Keratinocyte (primary cell): ENCODE measurements at regions not wholly inside any gene's neighbourhood (a gene's known extent, or its start where the extent isn't known, plus 50 kb on each side); places are given as distances from the start of the nearest gene placed in this dataset.

Experiments
- CTCF ChIP-seq, 3 experiments: IDR thresholded peaks in 1 of 3; conservative IDR thresholded peaks in 1 of 3; optimal IDR thresholded peaks in 1 of 3; 2 replicates in 2 of 3; 3 replicates in 1 of 3; pipeline versions ENCODE3 to v1.5.1; 2011; ENCODE audit warnings: low read length in 3 of 3, mild to moderate bottlenecking in 3 of 3, moderate library complexity in 2 of 3, control low read depth in 1 of 3, inconsistent platforms in 1 of 3; ENCODE audit not compliant: insufficient read depth in 2 of 3; ENCODE audit errors: extremely low read depth in 1 of 3
- EZH2 ChIP-seq: IDR thresholded peaks from one replicate; pipeline ENCODE4 v1.6.1; 2012; ENCODE audit warnings: inconsistent platforms, mild to moderate bottlenecking, low read length, moderate library complexity

DNA sequence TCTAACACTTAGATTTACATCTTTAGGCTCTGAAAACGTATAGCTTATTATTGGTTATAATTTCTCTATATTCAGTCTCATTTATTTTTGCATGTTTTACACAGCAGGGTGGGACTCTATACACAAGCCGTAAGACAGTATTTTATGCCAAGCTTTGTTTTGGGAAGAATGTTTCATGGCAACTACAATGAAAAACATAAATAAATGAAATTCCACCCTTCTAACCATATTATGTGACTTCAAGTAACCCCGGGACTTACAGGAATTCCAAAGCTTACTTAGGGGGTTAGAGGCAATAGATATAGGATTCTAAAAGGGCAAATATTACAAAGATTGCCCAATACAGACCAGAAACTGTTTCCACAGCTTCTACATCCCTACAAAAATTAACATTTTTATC is 370.9 kb downstream of the PRR32 start:
- TF ChIP-seq CTCF (optimal IDR thresholded peaks at IDR 0.05 in 1 of 3, IDR thresholded peaks at IDR 0.05 in 1 of 3, conservative IDR thresholded peaks at IDR 0.05 in 1 of 3; ENCODE audit: extremely low read depth in 1 of 3, insufficient read depth in 2 of 3, low read length in 3 of 3) = no peak
- TF ChIP-seq EZH2 = no peak
